A549 (cell line): ENCODE measurements at regions not wholly inside any gene's neighbourhood (a gene's known extent, or its start where the extent isn't known, plus 50 kb on each side); places are given as distances from the start of the nearest gene placed in this dataset.

Source experiments
- ATAC-seq, 2 experiments: fragments of 200-7000 bp in 1 of 2; fragments of >200 bp in 1 of 2; cut with Nextera tagmentation in 1 of 2; cut with Tn5 transposase in 1 of 2; 3 replicates each; pipeline versions ENCODE4 v1.8.0 to v1.9.1; 2018 to 2020; ENCODE audit warnings: mild to moderate bottlenecking in 1 of 2, moderate library complexity in 1 of 2
- CTCF ChIA-PET: fragments of 300-600 bp; sonication (Branson Sonifier 250); formaldehyde crosslinking; extraction: SDS; loops from one replicate; lab custom pipeline; 2021; ENCODE audit warnings: antibody characterized with exemption, inconsistent platforms; lab: Yijun Ruan, JAX
- POLR2A ChIA-PET: fragments of 350-600 bp; formaldehyde crosslinking; extraction: SDS; loops from one replicate; lab custom pipeline; 2021; ENCODE audit warnings: antibody characterized with exemption, inconsistent platforms; lab: Yijun Ruan, JAX
- DNase-seq, 2 experiments: peaks; one replicate each; pipeline versions ENCODE4 v3.0.0 to v3.0.0-alpha.2; 2011 to 2016; ENCODE audit warnings: low read depth in 1 of 2, low spot score in 1 of 2
- FAIRE-seq: peaks from 2 replicates; lab custom pipeline; 2011; peaks lifted over from hg19 to GRCh38; lab: Jason Lieb, UNC
- H3K27ac ChIP-seq, 2 experiments: fragments of >200 bp; sonication (Bioruptor Twin); formaldehyde crosslinking; 3 replicates each; pipeline ENCODE4 v1.5.1; 2016 to 2017
- H3K4me1 ChIP-seq: fragments of >200 bp; sonication (Bioruptor Twin); formaldehyde crosslinking; 3 replicates; pipeline ENCODE4 v1.6.1; 2016
- H3K4me2 ChIP-seq: fragments of >200 bp; sonication (Bioruptor Twin); formaldehyde crosslinking; 3 replicates; pipeline ENCODE4 v1.6.1; 2016
- H3K4me3 ChIP-seq: fragments of >200 bp; sonication (Bioruptor Twin); formaldehyde crosslinking; 3 replicates; pipeline ENCODE4 v1.5.1; 2016
- H3K9me3 ChIP-seq: fragments of >200 bp; sonication (Bioruptor Twin); formaldehyde crosslinking; 3 replicates; pipeline ENCODE4 v1.6.1; 2016
- CBX8 ChIP-seq: fragments of 200-600 bp; sonication (generic); IDR thresholded peaks from 2 replicates; pipeline ENCODE4 v1.6.1; 2016
- E2F6 ChIP-seq: IDR thresholded peaks from 2 replicates; pipeline ENCODE4 v1.6.1; 2012; ENCODE audit warnings: low read depth, borderline replicate concordance
- EHMT2 ChIP-seq: fragments of 200-600 bp; sonication (generic); IDR thresholded peaks from 2 replicates; pipeline ENCODE4 v1.6.1; 2016; ENCODE audit warnings: antibody characterized with exemption, low read depth, mild to moderate bottlenecking, moderate library complexity
- EP300 ChIP-seq, 2 experiments: fragments of >200 bp; sonication (Bioruptor Twin); formaldehyde crosslinking; IDR thresholded peaks; 2 replicates in 1 of 2; 3 replicates in 1 of 2; pipeline ENCODE4 v1.6.1; 2016 to 2017
- FOSB ChIP-seq: fragments of 250-450 bp; sonication (Bioruptor Pico); IDR thresholded peaks from 2 replicates; pipeline ENCODE4 v1.5.0; 2020; ENCODE audit warnings: mild to moderate bottlenecking, moderate library complexity
- HDAC2 ChIP-seq: fragments of 200-600 bp; sonication (generic); IDR thresholded peaks from 2 replicates; pipeline ENCODE4 v1.6.1; 2016
- HMGXB4 ChIP-seq: fragments of 250-450 bp; sonication (Bioruptor Pico); IDR thresholded peaks from 2 replicates; pipeline ENCODE4 v1.5.0; 2021; ENCODE audit warnings: mild to moderate bottlenecking, moderate library complexity, borderline replicate concordance
- HOXA7 ChIP-seq: fragments of 250-450 bp; sonication (Bioruptor Pico); IDR thresholded peaks from 2 replicates; pipeline ENCODE4 v1.5.0; 2020; ENCODE audit warnings: mild to moderate bottlenecking, moderate library complexity
- JUN ChIP-seq, 2 experiments: fragments of >200 bp; sonication (Bioruptor Twin); formaldehyde crosslinking; IDR thresholded peaks; 2 replicates in 1 of 2; 3 replicates in 1 of 2; pipeline ENCODE4 v1.6.1; 2016 to 2017
- JUNB ChIP-seq: fragments of >200 bp; sonication (Bioruptor Twin); formaldehyde crosslinking; IDR thresholded peaks from 2 replicates; pipeline ENCODE4 v1.6.1; 2016
- KDM5A ChIP-seq: fragments of 200-600 bp; sonication (generic); IDR thresholded peaks from 2 replicates; pipeline ENCODE4 v1.6.1; 2016; ENCODE audit warnings: antibody characterized with exemption, mild to moderate bottlenecking
- NFE2L2 ChIP-seq: fragments of 150-350 bp; conservative IDR thresholded peaks from 2 replicates; pipeline ENCODE4 v1.6.1; 2014; ENCODE audit warnings: low read length
- NPAS2 ChIP-seq: fragments of 250-450 bp; sonication (Bioruptor Pico); IDR thresholded peaks from 2 replicates; pipeline ENCODE4 v1.8.0; 2022; ENCODE audit warnings: mild to moderate bottlenecking, moderate library complexity, borderline replicate concordance
- NR3C1 ChIP-seq: fragments of >200 bp; sonication (Bioruptor Twin); formaldehyde crosslinking; IDR thresholded peaks from 3 replicates; pipeline ENCODE4 v1.6.1; 2017
- POLR2A ChIP-seq: IDR thresholded peaks from 2 replicates; pipeline ENCODE4 v1.6.1; 2012; ENCODE audit warnings: mild to moderate bottlenecking, low read length
- POLR2AphosphoS2 ChIP-seq: conservative IDR thresholded peaks from 2 replicates; pipeline ENCODE4 v1.6.1; 2012; ENCODE audit warnings: low read length, improper control_type of control experiment, inconsistent platforms
- RAD21 ChIP-seq, 2 experiments: fragments of >200 bp in 1 of 2; sonication (Bioruptor Twin) in 1 of 2; formaldehyde crosslinking in 1 of 2; IDR thresholded peaks in 1 of 2; conservative IDR thresholded peaks in 1 of 2; 2 replicates in 1 of 2; 3 replicates in 1 of 2; pipeline ENCODE4 v1.6.1; 2012 to 2018; ENCODE audit warnings: inconsistent platforms in 1 of 2
- REST ChIP-seq: fragments of 200-600 bp; sonication (generic); IDR thresholded peaks from 2 replicates; pipeline ENCODE4 v1.6.1; 2016; ENCODE audit warnings: antibody characterized with exemption, mild to moderate bottlenecking, moderate library complexity
- TP53 ChIP-seq: fragments of 250-450 bp; sonication (Bioruptor Pico); IDR thresholded peaks from 2 replicates; pipeline ENCODE4 v1.5.0; 2021; ENCODE audit warnings: mild to moderate bottlenecking, moderate library complexity
- USF2 ChIP-seq: fragments of 450-650 bp; IDR thresholded peaks from 2 replicates; pipeline ENCODE4 v1.6.1; 2014; ENCODE audit warnings: antibody characterized with exemption
- ZNF302 ChIP-seq: fragments of 250-450 bp; sonication (Bioruptor Pico); IDR thresholded peaks from 2 replicates; pipeline ENCODE4 v1.9.0; 2021; ENCODE audit warnings: inconsistent platforms, mild to moderate bottlenecking, moderate library complexity
- ZSCAN20 ChIP-seq: fragments of 250-450 bp; sonication (Bioruptor Pico); IDR thresholded peaks from 2 replicates; pipeline ENCODE4 v1.8.0; 2022; ENCODE audit warnings: mild to moderate bottlenecking, moderate library complexity
- WGBS: methylation state at CpG from one replicate; pipeline ENCODE4 v1.1.6; 2017; ENCODE audit errors: missing lambda C conversion rate; 5-methylcytosine and 5-hydroxymethylcytosine counted together

GRCh38 chr10:128526791-128527375 is 400.7 kb upstream of the MKI67 start:
- no peak overlapping the region for H3K27ac ChIP-seq
- no peaks in the 10 kb centered on the region for H3K9me3 ChIP-seq
- POLR2A ChIA-PET = no interaction called here
- no peak for ATAC-seq
- no peak for DNase-seq
- 23% methylated on average over 17 of the region's 17 CpGs for WGBS
- FAIRE-seq = no peak
- no peak overlapping the region for H3K4me3 ChIP-seq
- no peaks in the 10 kb centered on the region for H3K4me1 ChIP-seq
- CTCF ChIA-PET = interaction anchor here (0.7 kb wide), 1 partner anchor 48 kb away, joined by 3 read pairs; no protein-coding TSS in a partner anchor
- no peak overlapping the region for H3K4me2 ChIP-seq
- TF ChIP-seq HMGXB4 (CRISPR knock-in tag) (no peak), CBX8 (no peak), KDM5A (no peak), HOXA7 (CRISPR knock-in tag) (no peak), NFE2L2 (no peak), REST (no peak), TP53 (CRISPR knock-in tag) (no peak)

GRCh38 chr10:128527711-128528110 is 401.5 kb upstream of the MKI67 start:
- ChIA-PET POLR2A (no interaction called here), CTCF (interaction anchor here (0.7 to 1.2 kb wide), 2 partner anchors 48 to 317 kb away, joined by 3 read pairs; no protein-coding TSS in a partner anchor)

More at GRCh38 chr10:128527711-128528110, 401.5 kb upstream of the MKI67 start:
- ATAC-seq (no peak), DNase-seq (no peak), FAIRE-seq (no peak)
- TF ChIP-seq HDAC2 (no peak), ZSCAN20 (CRISPR knock-in tag) (no peak), FOSB (CRISPR knock-in tag) (no peak), EHMT2 (no peak), HOXA7 (CRISPR knock-in tag) (no peak), JUNB (no peak), EP300 (IDR thresholded peaks at IDR 0.05) (no peak), E2F6 (no peak), KDM5A (no peak), POLR2A (no peak), POLR2AphosphoS2 (no peak), NR3C1 (no peak), ZNF302 (CRISPR knock-in tag) (no peak), RAD21 (conservative IDR thresholded peaks at IDR 0.05 in 1 of 2, IDR thresholded peaks at IDR 0.05 in 1 of 2) (no peak), USF2 (no peak), NPAS2 (no peak), JUN (IDR thresholded peaks at IDR 0.05) (no peak)
- no peaks in the 10 kb centered on the region for H3K4me1 ChIP-seq
- no peak overlapping the region for H3K4me2 ChIP-seq
- no peak overlapping the region for H3K27ac ChIP-seq
- WGBS = 16% methylated on average over 8 of the region's 8 CpGs
- no peak overlapping the region for H3K4me3 ChIP-seq
- no peaks in the 10 kb centered on the region for H3K9me3 ChIP-seq
